HT1080 (cell line): ENCODE measurements at regions not wholly inside any gene's neighbourhood (a gene's known extent, or its start where the extent isn't known, plus 50 kb on each side); places are given as distances from the start of the nearest gene placed in this dataset.

Experiments
- DNase-seq: peaks from one replicate; pipeline ENCODE4 v3.0.0-alpha.2; 2015; ENCODE audit warnings: low read depth

- DNase-seq = no peak
Observed at GRCh38 chr5:105751908-105752307, 1918.8 kb downstream of the EFNA5 start.

DNA sequence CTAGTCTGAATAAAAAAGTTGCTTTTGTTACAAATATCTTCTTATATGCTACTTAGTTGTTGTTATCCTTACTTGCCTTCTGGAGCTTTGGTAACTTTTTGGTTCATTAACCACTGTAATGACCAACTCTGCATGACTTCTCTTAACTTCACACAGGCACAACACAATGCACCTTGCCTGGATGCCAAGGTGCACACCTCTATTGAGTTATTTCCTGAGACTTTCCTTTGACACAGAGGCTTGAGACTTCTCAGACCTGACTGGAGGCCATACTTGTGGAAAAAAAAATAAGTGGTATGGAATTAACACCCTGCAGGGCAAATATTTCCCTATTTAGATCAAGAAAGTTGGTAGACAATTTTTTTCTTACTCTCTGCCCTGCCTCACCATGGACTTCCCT is 1925.6 kb downstream of the EFNA5 start:
- no peak for DNase-seq

GRCh38 chr5:105740242-105740641 is 1930.5 kb downstream of the EFNA5 start:
- DNase-seq = no peak

- no peak for DNase-seq
Observed at GRCh38 chr5:105739732-105740131, 1931.0 kb downstream of the EFNA5 start.

DNA sequence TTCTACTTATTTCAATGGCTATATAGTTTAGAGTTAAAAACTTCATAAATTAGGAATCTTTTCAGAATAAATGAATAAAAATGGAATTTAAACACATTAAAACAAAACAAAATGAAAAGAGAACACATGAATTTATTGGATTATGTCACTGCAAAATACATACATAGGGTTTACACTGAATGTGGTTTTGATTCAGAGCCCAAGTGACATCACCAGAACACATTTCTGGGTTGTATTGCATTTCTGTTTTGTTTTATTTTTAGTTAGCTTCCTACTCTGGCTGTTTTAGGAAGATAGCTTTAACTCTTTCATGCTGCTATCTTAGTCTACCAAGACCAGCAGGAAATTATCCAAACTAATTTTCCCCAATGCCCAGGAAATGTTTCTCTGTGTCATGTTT is 1935.0 kb downstream of the EFNA5 start:
- DNase-seq = no peak

DNA sequence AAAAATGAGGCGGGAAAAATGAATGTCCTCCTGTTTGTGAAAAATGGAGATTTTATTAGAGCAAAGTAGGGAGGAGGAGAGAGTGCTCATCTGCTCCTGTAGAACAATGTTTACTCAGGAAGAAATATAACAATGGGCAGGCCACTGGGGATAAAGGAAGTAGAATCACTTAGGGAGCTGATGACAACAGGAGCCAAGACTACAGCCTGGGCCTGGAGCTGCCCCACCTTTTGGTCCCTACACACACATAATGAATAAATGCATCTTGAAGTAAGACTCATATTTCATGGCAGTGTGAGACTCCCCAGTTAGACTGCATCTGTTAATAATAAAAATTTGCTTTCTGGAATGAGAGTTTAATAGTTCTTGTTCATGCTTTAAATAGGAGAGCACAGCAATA is 1939.8 kb downstream of the EFNA5 start:
- no peak for DNase-seq

- no peak for DNase-seq
Observed at GRCh38 chr5:105726093-105726492, 1944.6 kb downstream of the EFNA5 start.

GRCh38 chr5:105708442-105708841 is 1962.3 kb downstream of the EFNA5 start:
- no peak for DNase-seq

- DNase-seq = no peak
Observed at GRCh38 chr5:105702323-105702722, 1968.4 kb downstream of the EFNA5 start.

DNA sequence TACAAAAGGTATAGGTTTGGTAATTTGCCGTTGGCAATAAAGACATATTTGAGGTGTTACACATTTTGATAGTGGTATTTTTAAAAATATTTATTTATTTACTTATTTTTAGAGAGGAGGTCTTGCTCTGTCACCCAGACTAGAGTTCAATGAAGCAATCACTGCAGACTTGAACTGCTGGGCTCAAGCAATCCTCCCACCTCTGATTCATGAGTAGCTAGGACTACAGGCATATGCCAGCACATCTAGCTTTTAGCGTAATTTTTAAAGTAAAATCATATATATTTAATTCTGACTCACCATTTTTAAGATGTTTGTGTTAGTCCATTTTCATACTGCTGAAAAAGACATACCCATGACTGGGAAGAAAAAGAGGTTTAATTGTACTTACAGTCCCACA is 1974.3 kb downstream of the EFNA5 start:
- no peak for DNase-seq

DNA sequence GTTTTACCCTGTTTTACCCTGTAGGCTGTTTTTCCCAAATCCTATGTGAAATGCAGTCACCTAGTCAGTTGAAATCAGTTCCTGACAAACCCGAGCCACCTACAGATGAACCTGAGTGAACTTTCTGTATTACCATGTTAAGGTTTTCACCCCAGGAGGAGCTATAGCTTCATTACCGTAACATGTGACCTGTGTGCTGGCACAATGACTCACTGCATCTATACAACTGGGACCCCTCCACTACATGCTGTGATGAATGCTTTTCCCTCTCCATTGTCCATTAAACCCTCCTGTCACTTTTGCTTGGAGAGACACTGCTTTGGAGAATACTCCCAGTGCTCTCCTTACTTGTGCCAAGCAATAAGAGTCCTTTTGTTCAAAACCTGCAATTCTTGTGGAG is 1974.8 kb downstream of the EFNA5 start:
- peak; percentile 4 for DNase-seq

DNA sequence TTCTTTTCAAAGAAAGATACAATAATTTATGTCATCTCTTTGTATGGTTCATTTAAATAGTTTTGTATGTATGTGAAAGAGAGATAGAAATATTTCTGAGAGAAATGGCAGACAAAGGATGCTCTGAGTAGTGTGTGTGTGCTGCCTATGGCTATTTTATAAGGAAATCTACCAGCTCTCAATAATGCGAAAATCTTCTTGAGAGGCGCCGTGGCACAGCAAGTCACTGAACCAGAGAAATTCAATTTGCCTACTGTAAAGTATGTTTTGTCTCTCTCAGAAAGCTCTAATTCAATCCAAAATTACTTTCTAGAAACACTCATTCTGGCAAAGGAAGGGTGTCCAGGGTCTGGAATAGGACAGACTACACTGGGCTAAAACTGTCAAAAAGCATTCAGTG is 1981.1 kb downstream of the EFNA5 start:
- DNase-seq = no peak

- DNase-seq = no peak
Observed at GRCh38 chr5:105688227-105688792, 1982.4 kb downstream of the EFNA5 start.

- DNase-seq = no peak
Observed at GRCh38 chr5:105687493-105687892, 1983.2 kb downstream of the EFNA5 start.

GRCh38 chr5:105685884-105686283 is 1984.9 kb downstream of the EFNA5 start:
- DNase-seq = no peak

DNA sequence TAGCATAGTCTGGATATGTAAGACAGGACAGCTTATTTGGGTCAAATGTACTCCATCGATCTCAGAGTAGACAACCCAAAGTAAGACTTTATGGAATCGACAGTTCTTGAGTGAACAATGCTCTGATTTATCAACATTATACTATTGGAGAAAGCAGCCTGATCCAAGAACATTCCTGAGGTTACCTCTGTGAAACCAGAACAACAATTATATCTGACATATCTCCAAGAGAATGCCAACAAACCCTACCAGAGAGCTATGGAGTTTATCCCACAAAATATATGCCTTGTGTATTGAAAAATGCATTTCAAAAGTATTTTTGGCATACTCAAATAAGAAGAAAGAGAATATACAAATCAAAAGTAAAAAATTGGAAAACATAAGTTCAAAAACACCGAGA is 1985.9 kb downstream of the EFNA5 start:
- DNase-seq = no peak

DNA sequence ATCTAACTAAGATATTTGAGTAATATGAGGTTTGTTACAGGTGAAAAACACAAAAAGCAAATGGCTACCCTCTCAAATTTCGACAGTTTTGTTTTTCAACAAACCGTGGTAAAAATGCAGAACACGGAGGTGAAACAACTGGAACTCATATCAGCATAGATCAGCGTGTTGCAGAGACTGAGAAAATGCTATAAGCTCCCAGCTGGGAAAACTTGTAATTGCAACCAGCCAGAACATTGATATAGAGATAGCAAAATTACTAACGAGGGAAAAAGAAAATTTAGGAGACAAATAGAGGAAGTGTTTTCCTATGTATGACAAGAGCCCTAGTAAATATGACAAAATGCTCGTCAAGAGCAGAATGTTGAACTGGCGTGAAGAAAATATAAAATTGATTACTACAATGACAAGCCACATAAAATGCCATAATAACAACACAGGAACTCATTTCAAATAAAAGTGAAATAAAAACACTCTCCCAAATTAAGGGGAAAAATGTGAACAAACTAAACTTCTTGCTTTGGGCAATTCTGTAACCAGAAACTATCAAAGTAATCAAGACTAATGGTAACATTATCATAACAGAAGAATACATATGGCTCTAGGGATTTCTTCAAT is 1989.8 kb downstream of the EFNA5 start:
- no peak for DNase-seq

GRCh38 chr5:105677291-105677690 is 1993.4 kb downstream of the EFNA5 start:
- DNase-seq = no peak

- no peak for DNase-seq
Observed at GRCh38 chr5:105670596-105670995, 2000.1 kb downstream of the EFNA5 start.

DNA sequence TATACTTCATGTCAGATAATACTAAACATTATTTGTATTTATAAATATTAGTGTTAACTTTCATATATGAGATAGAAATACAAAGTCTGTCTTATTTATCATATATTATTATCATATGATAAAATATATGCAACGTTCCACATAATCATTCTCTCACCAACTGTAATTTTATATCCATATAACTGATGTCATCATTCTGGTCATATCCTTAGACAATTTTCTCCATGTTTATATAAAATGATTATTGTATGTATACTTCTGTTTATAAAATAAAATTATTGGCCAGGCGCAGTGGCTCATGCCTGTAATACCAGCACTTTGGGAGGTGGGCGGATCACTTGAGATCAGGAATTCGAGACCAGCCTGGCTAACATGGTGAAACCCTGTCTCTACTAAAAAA is 2007.1 kb downstream of the EFNA5 start:
- no peak for DNase-seq

DNA sequence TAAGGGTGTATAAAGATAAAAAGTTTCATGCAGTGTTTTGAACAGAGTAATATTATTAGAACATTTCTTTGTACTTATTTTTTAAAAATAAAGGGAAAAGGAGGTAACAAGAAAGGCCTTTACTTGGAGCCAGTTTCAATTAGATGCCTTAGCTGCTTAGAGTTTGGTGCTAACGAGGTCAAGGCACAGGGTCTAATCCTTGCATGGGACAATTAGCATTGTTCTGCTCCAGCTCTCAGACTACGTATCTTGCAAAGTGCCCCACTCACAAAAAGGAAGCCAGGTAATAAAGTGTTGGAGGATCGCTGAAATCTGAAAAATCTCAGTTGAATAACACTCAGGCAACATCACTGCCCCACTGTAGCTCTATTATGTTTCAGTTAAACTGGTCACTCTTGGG is 2011.3 kb downstream of the EFNA5 start:
- DNase-seq = no peak

GRCh38 chr5:105640328-105640727 is 2030.4 kb downstream of the EFNA5 start:
- no peak for DNase-seq

- no peak for DNase-seq
Observed at GRCh38 chr5:105639511-105639910, 2031.2 kb downstream of the EFNA5 start.

DNA sequence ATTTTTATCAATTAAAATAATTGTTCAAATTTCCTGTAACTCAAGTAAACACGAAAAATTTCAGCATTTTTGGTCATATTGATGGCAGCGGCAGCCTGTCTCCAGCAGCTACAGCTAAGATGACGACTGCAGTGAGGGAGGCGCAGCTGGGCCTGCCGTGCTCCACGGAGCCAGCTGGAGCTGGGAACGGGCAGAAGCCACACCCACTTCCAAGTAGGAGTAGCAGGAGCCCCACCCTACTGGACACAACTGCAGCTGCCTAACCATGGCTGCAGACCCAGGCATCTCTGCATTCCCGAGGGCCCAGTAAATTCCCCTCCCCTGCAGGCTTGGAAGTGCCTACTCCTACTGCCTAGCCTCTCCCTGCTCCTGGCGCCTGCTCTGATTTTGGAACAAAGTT is 2031.7 kb downstream of the EFNA5 start:
- no peak for DNase-seq
